ENCODE measurements at regions not wholly inside any gene's neighbourhood (a gene's known extent, or its start where the extent isn't known, plus 50 kb on each side); places are given as distances from the start of the nearest gene placed in this dataset.

- TF ChIP-seq EZH2 (IDR thresholded peaks at IDR 0.05; ENCODE audit: low read depth), result no peak
- no peak for TF ChIP-seq CTCF (conservative IDR thresholded peaks at IDR 0.05)
Observed at GRCh38 chr3:59317386-59317785, 267.6 kb upstream of the CFAP20DC start.

Measured in PC-9 (cell line).